Caki2 (cell line): ENCODE measurements at regions not wholly inside any gene's neighbourhood (a gene's known extent, or its start where the extent isn't known, plus 50 kb on each side); places are given as distances from the start of the nearest gene placed in this dataset.

ENCODE experiments used
- DNase-seq: peaks from one replicate; pipeline ENCODE4 v3.0.0-alpha.2; 2015; ENCODE audit warnings: low read depth
- in situ Hi-C: cut with HindIII; loops from 2 replicates; pipeline ENCODE4 v1.10.0; 2016; ENCODE audit warnings: low sequenced_read_pairs, low pct_unique_long_range_greater_than_20kb, mixed read lengths

DNA sequence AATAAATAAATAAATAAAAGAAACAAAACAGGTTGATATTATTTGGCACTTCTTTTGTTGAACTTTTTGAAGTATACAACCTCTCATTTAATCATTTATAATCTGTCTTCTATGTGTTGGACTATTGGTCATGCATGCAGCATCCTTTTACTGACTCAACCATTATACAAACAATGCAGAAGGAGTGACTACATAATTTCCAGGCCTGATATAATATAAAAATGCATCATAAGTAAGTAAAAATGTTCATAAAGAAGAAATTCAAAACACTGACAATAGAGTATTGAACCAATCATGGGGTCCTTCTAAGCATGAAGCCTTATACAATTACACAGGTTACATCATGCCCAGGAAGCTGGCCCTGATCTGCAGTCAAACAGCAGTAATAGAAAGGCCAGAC lies 141.5 kb upstream of the FN1 start:
- DNase-seq = peak; percentile 35
- in situ Hi-C loops = no loop called here

DNA sequence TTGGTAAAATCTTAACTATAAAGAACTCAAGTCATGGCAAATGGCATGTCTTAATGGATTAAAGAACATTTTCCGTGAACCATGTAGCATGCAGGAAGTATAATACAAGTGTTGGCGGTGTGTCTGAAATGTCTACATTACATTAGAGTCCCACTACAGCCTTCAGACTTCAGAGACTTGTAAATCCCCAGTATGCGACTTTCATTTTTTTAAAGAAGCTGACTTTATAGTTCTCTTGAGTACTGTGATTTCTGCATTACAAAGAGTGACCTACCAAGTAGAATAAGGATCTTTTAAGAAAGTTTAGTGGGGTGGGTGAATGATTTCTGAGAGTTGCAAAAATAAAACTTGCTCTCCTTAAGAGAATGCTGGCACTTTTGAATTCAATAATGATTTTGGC lies 140.7 kb upstream of the FN1 start:
- in situ Hi-C loops = no loop called here
- no peak for DNase-seq

- no peak for DNase-seq
- in situ Hi-C loops = no loop called here
Measured at GRCh38 chr2:215573496-215573895, 137.6 kb upstream of the FN1 start.

GRCh38 chr2:215572341-215572848 lies 136.5 kb upstream of the FN1 start:
- in situ Hi-C loops = no loop called here
- DNase-seq = no peak

GRCh38 chr2:215571689-215572088 lies 135.8 kb upstream of the FN1 start:
- in situ Hi-C loops = no loop called here
- no peak for DNase-seq

DNA sequence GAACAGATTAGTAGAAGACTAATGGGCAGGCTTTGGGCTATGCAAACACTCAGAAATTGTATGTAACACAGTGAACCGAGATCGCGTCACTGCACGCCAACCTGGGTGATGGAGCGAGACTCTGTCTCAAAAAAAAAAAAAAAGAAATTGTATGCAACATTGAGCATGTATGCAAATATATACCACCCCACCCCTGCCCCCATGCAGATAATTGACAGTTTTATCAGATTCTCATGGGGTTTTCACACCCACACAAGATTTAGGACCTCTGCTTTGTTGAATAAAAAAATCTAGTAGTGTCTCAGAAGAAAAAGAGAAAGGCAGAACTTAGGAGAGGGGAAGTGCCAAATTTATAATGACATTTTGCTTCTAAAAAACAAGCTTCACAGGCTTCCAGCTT lies 131.6 kb upstream of the FN1 start:
- DNase-seq = no peak
- in situ Hi-C loops = no loop called here

DNA sequence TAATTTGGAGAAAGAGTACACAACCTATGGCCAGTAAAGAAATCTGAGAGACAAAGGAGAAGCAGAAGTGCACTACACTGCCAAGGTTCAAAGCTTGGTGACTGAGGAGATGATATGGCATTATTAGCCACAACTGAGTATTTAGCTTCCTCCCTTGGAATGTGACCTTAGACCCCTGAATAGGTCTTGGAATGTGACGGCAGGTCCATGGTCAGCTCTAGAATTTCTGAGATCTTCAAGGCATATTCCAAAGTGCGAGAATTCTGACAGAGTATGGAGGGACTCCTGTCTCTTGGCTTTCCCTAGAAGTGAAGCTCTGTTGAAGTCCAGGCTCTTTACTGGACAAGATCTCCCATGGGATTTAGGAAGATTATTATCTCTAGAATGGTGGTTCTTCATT lies 130.0 kb upstream of the FN1 start:
- in situ Hi-C loops = no loop called here
- no peak for DNase-seq

- in situ Hi-C loops = no loop called here
- DNase-seq = no peak
Measured at GRCh38 chr2:215557701-215558100, 121.8 kb upstream of the FN1 start.

DNA sequence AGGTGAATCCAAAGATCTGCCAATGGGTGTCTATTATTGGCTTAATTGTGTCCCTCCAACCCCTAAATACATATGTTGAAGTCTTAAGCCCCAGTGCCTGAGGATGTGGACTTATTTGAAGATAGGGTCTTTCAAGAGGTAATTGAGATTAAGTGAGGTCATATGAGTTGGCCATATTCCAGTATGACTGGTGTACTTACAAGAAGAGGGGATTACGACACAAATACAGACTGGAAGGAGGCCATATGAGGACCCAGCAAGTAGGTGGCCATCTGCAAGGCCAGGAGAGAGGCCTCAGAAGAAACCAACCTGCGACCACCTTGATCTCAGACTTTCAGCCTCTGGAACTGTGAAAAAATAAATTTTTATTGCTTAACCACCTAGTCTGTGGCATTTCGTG lies 121.1 kb upstream of the FN1 start:
- no peak for DNase-seq
- in situ Hi-C loops = no loop called here

- in situ Hi-C loops = no loop called here
- DNase-seq = no peak
Measured at GRCh38 chr2:215554689-215555498, 119.0 kb upstream of the FN1 start.

DNA sequence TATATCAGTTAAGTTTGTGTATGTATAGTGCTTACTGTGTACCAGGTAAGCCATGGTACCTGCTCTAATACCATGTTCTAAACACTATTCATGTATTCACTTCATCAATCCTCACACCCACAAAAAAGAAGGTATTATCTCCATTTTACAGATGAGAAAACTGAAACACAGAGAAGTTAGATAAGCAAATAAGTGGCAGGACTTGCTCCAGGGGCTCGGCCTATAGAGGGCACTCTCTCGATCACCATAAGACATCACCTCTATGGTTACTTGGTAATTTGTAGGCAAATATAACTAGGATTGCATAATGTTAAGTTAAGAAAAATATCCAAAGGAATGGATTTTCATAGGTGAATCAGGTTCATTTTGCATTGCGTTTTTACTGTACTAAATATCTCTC lies 118.1 kb upstream of the FN1 start:
- no peak for DNase-seq

GRCh38 chr2:215552144-215552580 lies 116.3 kb upstream of the FN1 start:
- in situ Hi-C loops = no loop called here
- DNase-seq = no peak

More for the DNA sequence above, 118.1 kb upstream of the FN1 start:
- in situ Hi-C loops = no loop called here

DNA sequence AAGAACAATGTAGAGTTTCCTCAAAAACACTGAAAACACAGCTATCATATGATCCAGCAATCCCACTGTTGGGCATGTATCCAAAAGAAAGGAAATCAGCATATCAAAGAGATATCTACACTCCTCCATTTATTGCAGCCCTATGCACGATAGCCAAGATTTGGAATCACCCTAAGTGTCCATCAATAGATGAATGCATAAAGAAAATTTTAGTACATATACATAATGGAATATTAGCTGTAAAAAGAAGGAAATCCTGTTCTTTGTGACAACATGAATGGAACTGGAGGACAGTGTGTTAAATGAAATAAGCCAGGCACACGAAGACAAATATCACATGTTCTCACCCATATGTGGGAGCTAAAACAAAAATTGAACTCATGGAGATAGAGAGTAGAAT lies 114.5 kb upstream of the FN1 start:
- no peak for DNase-seq
- in situ Hi-C loops = no loop called here

DNA sequence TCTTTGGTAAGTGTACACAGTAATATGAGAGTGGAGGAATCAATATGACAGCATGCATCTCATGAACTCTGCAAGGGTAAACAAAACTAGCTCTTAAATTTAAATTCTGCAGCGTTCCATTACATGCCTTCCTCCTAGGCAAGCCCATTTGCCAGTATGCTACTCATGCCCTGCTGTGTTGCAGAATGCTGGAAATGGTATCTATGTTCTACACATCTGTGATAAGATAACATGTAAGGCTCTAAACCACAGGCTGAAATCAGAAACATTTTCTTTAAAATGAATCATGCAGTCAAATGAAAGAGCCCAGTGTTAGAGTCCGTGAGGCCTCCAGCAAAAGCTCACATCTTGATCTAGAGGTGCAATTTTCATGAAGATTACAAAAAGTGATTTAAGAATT lies 112.8 kb upstream of the FN1 start:
- DNase-seq = no peak
- in situ Hi-C loops = no loop called here

- in situ Hi-C loops = no loop called here
- DNase-seq = no peak
Measured at GRCh38 chr2:215542690-215543089, 106.8 kb upstream of the FN1 start.

- DNase-seq = no peak
- in situ Hi-C loops = no loop called here
Measured at GRCh38 chr2:215540658-215541057, 104.8 kb upstream of the FN1 start.

DNA sequence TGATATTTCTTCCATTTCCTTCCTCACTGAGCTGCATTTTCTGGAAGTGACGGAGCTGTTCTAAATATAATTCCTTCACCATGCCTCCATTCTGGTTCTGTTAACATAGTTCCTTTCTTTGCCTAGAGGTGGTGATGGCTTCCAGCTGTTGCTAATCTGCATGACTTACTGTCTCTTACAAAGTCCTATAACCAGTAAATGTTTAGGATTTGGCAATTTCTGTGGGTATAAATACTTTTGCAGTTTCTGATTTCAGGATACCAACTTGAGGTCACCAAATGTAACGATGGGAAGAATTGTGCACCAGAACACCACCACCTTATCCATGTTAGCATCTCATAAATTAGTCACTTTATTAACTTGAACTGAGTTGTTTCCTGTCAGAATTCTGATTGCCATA lies 101.7 kb upstream of the FN1 start:
- DNase-seq = no peak
- in situ Hi-C loops = no loop called here

DNA sequence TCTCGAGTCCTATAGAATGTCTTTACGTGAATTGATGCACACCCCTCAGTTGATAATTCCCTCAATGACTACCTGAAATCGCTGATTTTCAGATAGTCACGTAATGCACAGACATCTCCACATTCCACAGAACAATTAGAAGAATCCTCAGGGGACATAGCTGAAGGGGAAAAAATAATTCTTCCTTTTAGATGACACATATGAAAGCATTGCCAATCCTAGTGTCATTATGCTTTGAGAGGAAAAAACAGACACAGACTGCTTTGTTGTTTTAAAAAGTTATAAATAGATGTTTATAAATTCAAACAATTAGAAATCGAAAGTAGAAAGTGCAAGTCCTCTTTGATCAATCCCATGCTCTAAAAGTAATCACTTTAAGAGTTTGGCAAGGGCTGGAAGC lies 100.6 kb upstream of the FN1 start:
- DNase-seq = no peak
- in situ Hi-C loops = no loop called here

DNA sequence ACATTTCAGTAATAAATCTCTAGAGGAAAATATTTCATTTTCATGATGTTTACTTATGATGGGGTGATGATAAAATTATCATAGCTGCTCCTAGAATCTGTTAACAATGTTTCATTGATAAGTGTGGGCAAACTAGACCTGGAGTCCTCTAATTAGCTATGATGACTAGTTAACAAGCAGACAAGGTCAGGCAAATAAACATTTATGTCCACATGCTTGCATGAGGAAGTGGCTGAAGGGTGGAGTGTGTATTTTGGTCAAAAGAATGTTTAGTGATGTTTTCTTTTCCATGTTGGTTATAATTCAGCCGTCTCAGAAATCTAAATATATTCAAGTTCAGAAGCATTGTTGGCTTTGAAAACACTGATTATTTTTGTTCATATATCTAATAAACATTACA lies 99.9 kb upstream of the FN1 start:
- DNase-seq = no peak

GRCh38 chr2:215535125-215535668 lies 99.3 kb upstream of the FN1 start:
- DNase-seq = no peak

More for the DNA sequence above, 99.9 kb upstream of the FN1 start:
- in situ Hi-C loops = no loop called here

More at GRCh38 chr2:215535125-215535668, 99.3 kb upstream of the FN1 start:
- in situ Hi-C loops = no loop called here
